ENCODE measurements at regions not wholly inside any gene's neighbourhood (a gene's known extent, or its start where the extent isn't known, plus 50 kb on each side); places are given as distances from the start of the nearest gene placed in this dataset.

DNA sequence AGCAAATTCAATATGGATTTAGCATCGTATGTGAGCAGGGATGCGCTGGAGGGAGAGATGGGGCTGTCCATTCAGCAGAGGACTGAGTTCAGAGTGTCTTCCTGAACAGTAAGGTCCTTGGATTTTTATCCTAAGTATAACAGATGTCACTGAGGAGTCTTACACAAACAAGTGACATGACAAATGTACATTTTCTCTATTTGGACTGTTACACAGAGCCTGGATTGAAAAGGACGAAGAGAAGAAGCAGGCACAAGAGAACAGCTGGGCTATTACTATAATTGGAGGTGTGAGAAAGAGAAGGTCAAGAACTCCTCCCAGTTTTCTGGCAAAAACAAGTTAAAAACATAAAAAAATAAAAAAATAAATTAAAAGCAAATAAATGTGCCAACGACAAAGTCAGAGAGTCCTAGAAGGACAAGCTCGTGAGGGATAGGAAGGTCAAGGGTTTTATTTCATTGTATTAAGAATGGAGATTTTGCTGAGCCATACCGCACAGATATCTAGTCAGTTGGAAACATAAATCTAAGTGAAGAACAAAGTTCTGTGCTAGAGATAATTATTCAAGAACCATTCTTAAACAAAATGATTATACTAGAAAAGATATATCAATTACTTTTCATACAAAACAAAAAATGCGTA, 1186.3 kb downstream of the EFNB2 start:
- DNase-seq (ENCODE audit: low spot score) = no peak

GRCh38 chr13:105346141-105346775, 1189.2 kb downstream of the EFNB2 start:
- no peak for DNase-seq (ENCODE audit: low spot score)

- no peak for DNase-seq (ENCODE audit: low spot score)
Measured at GRCh38 chr13:105345730-105346129, 1189.7 kb downstream of the EFNB2 start.

DNA sequence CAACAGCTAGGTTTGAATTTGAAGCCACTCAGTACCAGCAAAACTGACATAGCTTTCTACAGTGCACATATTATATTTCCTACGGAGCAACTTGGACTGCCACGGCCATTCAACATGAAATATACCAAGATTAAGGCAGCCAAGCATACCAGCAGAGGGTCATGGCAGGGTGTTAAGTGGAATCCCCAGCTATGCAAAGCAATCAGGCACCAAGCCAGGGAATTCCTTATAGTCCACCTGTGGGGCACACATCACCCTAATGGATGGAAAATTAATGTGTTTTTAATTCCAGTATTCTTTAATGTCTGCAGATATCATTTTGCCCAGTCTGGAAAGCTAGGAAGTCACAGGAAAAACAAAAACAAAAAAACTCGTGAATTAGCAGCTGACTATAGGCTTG, 1190.3 kb downstream of the EFNB2 start:
- no peak for DNase-seq (ENCODE audit: low spot score)

- DNase-seq (ENCODE audit: low spot score) = no peak
Measured at GRCh38 chr13:105343134-105343806, 1192.2 kb downstream of the EFNB2 start.

DNA sequence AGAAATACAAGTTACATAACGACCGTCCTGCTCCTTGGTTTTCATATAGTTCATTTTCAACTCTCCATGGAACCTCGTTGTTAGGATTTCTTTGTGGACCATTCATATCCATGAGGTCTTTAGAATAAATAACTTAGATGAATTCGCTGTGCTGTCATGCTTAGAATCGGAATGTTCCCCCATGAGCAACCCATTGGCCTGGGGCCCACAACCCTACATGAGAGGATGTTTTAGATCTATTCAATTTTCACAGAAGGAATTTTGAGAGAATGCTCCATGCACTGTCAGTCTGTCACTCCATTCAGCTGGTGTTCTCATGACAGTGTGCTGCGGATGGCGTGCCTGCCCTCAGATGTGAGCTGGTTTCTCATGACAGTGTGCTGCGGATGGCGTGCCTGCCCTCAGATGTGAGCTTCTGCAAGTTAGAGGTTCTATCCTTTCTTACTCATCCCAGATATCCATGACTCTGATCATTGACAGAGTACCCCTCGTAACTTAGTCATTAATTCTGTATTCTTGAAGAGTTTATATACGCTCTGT, 1193.1 kb downstream of the EFNB2 start:
- DNase-seq (ENCODE audit: low spot score) = no peak

- no peak for DNase-seq (ENCODE audit: low spot score)
Measured at GRCh38 chr13:105341758-105342157, 1193.7 kb downstream of the EFNB2 start.

GRCh38 chr13:105341256-105341655, 1194.2 kb downstream of the EFNB2 start:
- no peak for DNase-seq (ENCODE audit: low spot score)

GRCh38 chr13:105340061-105340606, 1195.3 kb downstream of the EFNB2 start:
- DNase-seq (ENCODE audit: low spot score) = no peak

DNA sequence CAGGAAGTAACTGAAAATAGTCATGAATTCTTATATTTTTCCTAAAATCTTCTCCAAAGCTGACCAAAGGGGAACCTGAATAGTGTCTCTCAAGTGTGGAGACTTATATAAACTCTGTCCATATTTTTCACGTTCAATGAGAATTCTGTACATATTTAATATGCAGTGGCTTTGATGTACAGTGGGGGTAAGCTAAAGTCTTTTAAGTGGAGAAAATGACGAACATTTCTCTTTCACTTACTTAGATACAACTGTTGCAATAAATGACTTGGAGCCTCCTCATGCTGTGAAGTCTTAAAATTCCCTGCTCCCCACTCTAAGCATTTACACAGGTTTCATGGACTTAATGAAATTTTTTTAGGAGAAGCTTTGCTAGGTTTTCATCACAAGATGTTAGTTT, 1196.7 kb downstream of the EFNB2 start:
- no peak for DNase-seq (ENCODE audit: low spot score)

DNA sequence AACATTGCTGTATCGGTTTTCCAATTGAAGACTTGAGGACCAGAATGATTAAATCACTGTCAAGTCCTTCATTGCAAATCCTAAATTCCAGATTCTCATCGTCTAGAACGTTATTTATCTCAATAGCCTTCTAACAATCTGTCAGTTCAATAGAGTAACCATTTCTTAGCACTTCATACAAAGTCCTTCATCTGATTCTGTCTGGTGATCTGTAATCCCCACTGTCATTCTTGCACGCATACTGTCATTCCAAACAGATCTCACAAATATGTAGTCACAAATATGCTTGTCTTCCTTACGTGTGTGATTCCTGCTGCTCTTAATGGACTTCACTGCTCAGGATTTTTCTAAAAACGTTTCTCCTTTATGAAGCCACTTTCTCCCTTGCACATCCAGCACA, 1197.5 kb downstream of the EFNB2 start:
- DNase-seq (ENCODE audit: low spot score) = no peak

DNA sequence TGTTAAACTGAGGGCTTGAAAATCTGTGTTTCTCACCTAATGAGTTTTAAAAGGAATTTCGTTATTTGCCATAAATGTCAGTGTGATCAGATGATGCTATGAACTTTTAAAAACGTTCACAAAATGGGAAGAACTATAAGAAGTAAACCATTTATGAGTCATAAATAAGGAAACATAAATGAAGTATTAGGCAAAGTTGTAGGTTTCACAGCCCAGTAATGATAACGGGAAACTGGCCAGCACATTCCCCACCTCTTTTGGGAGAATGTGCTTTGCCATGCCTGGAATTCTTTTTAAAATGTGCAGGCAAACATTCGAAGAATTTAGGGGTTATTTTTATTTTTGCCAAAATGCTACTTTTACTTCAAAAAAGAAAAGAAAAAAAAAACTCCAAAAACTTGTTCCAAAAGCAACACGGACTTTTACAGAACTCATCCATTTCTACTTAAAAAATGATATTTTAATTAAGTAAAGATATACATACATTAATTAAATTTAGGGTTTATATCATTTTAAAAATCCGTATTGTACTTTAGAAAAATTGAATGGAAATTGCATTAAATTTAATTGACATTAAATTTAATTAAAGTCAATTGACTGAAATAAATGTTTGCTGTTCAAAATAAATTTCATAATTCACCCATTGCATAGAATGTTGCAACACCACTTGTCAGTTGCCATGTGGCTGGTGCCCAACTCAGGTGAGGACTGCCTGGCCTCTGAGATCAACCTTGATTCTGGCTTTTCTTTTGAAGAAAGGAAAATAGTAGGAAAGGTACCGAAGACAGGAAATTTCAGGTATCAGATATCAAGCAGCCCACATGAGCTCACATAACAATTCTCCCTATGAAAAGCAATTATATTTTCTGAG, 1198.5 kb downstream of the EFNB2 start:
- no peak for DNase-seq (ENCODE audit: low spot score)

GRCh38 chr13:105334211-105334610, 1201.3 kb downstream of the EFNB2 start:
- no peak for DNase-seq (ENCODE audit: low spot score)

DNA sequence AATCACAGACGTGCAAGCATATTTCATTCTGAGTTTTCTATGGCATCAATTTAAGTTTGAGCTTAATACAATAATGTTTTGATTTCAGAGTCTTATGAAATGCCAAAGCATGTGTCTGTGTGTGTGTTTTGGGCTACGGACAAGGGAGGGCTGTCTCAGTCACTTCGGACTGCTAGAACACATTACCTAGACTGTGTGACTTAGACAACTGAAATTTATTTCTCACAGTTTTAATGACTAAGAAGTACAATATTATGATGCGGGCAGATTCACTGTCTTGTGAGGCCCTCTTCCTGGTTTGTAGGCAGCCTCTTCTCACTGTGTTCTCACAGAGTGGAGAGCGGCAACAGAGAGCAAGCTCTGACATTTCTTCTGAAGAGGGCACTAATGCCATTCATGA, 1202.0 kb downstream of the EFNB2 start:
- DNase-seq (ENCODE audit: low spot score) = no peak

DNA sequence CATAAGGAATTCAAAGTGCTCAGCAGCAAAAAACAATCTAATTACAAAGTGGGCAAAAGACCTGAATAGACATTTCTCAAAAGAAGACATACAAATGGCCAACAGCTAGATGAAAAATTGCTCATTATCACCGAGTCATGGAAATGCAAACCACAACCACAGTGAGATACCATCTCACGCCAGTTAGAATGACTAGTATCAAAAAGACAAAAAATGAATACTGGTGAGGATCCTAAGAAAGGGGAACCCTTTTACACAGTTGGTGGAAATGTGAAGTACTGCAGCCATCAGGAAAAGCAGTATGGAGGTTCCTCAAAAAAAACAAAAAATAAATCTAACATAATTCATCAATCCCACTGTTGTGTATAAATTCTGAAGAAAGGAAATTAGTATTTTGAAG, 1206.1 kb downstream of the EFNB2 start:
- DNase-seq (ENCODE audit: low spot score) = no peak

DNA sequence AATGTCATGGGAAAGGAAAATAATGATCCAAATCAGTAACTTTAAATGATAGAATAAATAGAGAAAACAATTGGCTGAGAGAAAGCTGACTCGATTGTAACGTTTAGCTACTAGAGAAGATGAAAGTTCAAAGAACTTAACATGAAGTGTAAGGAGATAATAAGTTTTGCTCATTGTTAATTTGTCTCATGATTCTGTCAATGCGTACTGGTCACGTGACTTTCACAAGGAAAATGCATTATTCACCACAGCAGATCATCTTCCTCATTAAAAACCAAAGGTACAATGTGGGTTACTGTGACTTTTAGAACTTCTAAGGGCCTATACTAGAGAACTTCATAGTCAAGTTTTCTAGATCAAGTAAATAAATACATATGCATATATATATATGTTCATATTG, 1207.2 kb downstream of the EFNB2 start:
- no peak for DNase-seq (ENCODE audit: low spot score)

- DNase-seq (ENCODE audit: low spot score) = no peak
Measured at GRCh38 chr13:105327581-105328126, 1207.8 kb downstream of the EFNB2 start.

DNA sequence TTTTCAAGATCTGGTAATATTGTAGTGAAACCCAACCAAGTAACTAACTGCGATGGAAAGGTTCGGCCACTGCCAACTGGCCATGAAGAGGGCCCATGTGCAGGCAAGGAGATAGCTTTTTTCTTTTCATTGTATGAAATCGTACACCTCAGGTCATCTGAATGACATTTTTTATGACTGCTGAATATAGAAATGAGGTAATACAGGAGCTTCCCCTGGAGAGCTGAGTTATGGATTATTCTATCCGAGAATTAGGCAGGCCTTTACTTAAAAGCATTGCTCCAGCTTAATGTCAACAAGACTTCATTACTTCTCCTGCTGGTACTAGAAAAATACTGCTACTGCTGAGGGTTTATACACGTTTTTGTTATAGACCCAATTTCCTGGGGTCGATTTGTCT, 1215.6 kb downstream of the EFNB2 start:
- no peak for DNase-seq (ENCODE audit: low spot score)

DNA sequence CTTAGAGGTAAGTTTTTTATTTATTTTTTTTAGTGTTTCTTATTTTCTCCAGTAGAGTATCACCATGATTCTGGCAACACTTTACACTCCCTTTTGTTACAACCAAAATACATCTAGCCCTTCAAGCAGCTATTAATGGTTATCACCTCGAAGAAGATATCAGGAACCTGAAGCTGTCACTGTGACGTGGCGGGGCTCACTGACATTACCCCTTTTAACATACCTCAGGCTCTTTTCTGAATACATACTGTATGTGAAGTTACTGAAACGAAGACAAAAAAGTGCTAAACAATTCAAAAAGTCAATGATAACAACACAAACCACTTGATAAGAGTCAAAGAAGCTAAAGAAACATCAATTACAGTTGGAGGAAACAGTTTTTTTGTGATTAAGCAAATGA, 1218.7 kb downstream of the EFNB2 start:
- DNase-seq (ENCODE audit: low spot score) = no peak

DNA sequence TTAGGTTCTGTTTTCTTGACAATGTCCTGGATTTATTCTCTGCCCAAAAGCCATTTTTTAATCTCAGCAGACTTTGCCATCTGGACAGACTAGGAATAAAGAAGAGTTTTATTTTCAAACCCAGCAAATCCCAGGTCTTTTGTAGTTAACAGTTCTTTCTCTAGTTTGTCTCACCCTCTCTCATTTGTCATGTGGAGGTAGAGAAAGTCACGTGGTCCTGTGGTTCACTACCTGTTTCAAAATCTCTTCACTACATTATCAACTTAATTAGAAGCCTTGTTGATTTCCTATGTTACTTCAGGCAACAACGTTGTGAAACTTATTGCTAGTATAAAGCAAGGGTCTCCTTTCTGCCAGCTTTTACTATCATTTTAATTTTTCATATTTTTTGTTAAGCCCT, 1222.6 kb downstream of the EFNB2 start:
- no peak for DNase-seq (ENCODE audit: low spot score)

DNA sequence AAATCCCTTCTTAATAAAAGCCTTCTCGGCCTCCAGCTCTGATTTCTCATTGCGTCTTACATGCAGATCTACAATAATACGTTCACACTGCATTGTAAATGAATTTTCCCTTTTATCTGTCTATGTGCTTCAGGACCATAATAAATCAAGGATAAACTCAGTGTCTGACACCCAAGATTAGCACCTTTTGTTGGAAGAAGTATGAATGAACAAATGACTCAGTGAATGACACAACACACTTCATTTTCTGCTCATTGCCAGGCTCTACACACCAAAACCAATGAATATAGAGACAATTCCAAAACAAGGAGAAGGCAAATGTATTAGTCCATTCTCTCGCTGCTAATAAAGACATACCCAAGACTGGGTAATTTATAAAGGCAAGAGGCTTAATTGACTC, 1224.4 kb downstream of the EFNB2 start:
- no peak for DNase-seq (ENCODE audit: low spot score)

DNA sequence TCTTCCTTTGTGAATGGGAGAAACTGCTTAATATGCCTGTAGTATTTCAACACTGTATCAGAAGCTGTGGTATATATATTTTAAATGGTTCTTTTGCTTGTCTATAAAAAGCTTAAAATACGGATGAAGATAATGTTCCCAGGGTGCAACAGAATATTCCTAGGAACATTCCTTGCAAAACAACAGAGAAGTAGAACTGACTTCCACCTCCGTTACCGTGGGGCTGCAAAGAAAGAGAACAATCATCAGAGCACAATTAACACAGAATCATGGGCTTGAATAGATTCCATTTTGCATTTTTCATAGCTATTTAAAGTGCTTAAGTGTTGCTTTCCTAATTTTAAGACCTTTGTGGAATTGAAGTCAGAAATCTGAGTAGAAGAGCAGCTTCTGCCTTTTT, 1227.7 kb downstream of the EFNB2 start:
- DNase-seq (ENCODE audit: low spot score) = no peak
